ENCODE measurements at regions not wholly inside any gene's neighbourhood (a gene's known extent, or its start where the extent isn't known, plus 50 kb on each side); places are given as distances from the start of the nearest gene placed in this dataset.
"Not testable (repeated sequence)": the region's sequence is repeated elsewhere in the genome, so short reads cannot be mapped to it uniquely, and the experiment has no call there.

- no peak for DNase-seq
Measured at GRCh38 chr5:163569284-163569683, 63.9 kb downstream of the MAT2B start.

- DNase-seq, result no peak
Measured at GRCh38 chr5:163571744-163572143, 66.3 kb downstream of the MAT2B start.

- DNase-seq, result no peak
Measured at GRCh38 chr5:163574472-163575440, 69.3 kb downstream of the MAT2B start.

- no peak for DNase-seq
Measured at GRCh38 chr5:163578652-163579051, 73.2 kb downstream of the MAT2B start.

- no peak for DNase-seq
Measured at GRCh38 chr5:163579729-163580128, 74.3 kb downstream of the MAT2B start.

- no peak for DNase-seq
Measured at GRCh38 chr5:163580516-163580915, 75.1 kb downstream of the MAT2B start.

- DNase-seq, result not testable (repeated sequence)
Measured at GRCh38 chr5:163583491-163584153, 78.2 kb downstream of the MAT2B start.

- no peak for DNase-seq
Measured at GRCh38 chr5:163585206-163585605, 79.8 kb downstream of the MAT2B start.

- no peak for DNase-seq
Measured at GRCh38 chr5:163586531-163586956, 81.1 kb downstream of the MAT2B start.

- no peak for DNase-seq
Measured at GRCh38 chr5:163594951-163595350, 89.5 kb downstream of the MAT2B start.

GRCh38 chr5:163595932-163596607 lies 90.7 kb downstream of the MAT2B start:
- no peak for DNase-seq

- no peak for DNase-seq
Measured at GRCh38 chr5:163596608-163597315, 91.3 kb downstream of the MAT2B start.

- DNase-seq, result peak in 1 of 2 experiments; percentile 11
Measured at GRCh38 chr5:163604013-163604412, 98.6 kb downstream of the MAT2B start.

GRCh38 chr5:163607256-163607655 lies 101.8 kb downstream of the MAT2B start:
- no peak for DNase-seq

- no peak for DNase-seq
Measured at GRCh38 chr5:163608621-163609020, 103.2 kb downstream of the MAT2B start.

GRCh38 chr5:163609910-163610309 lies 104.5 kb downstream of the MAT2B start:
- no peak for DNase-seq

GRCh38 chr5:163612358-163613149 lies 107.1 kb downstream of the MAT2B start:
- DNase-seq, result no peak

GRCh38 chr5:163613150-163613442 lies 107.7 kb downstream of the MAT2B start:
- DNase-seq, result no peak

GRCh38 chr5:163614787-163615186 lies 109.4 kb downstream of the MAT2B start:
- no peak for DNase-seq

- no peak for DNase-seq
Measured at GRCh38 chr5:163619273-163619934, 114.0 kb downstream of the MAT2B start.

- DNase-seq, result no peak
Measured at GRCh38 chr5:163619951-163620350, 114.5 kb downstream of the MAT2B start.

- no peak for DNase-seq
Measured at GRCh38 chr5:163622799-163623198, 117.4 kb downstream of the MAT2B start.
